Neural progenitor cell (in vitro differentiated cells): ENCODE measurements at regions not wholly inside any gene's neighbourhood (a gene's known extent, or its start where the extent isn't known, plus 50 kb on each side); places are given as distances from the start of the nearest gene placed in this dataset.

ENCODE experiments used
- CTCF ChIP-seq: fragments of 200-600 bp; sonication (generic); IDR thresholded peaks from 2 replicates; pipeline ENCODE4 v1.5.1; 2017; ENCODE audit warnings: antibody characterized with exemption, mild to moderate bottlenecking
- EZH2phosphoT487 ChIP-seq: fragments of 200-600 bp; sonication (generic); IDR thresholded peaks from 2 replicates; pipeline ENCODE4 v1.6.1; 2017; ENCODE audit warnings: antibody characterized with exemption

GRCh38 chr17:71301063-71301462, 819.8 kb upstream of the SOX9 start:
- no peak for TF ChIP-seq CTCF
- TF ChIP-seq EZH2phosphoT487: no peak
